KBM-7 (cell line): ENCODE measurements at regions not wholly inside any gene's neighbourhood (a gene's known extent, or its start where the extent isn't known, plus 50 kb on each side); places are given as distances from the start of the nearest gene placed in this dataset.
A peak's percentile ranks its signal among the peaks of the same experiment; 100 is the strongest.

Experiments
- DNase-seq: peaks from one replicate; pipeline ENCODE4 v3.0.0-alpha.2; 2015
- in situ Hi-C: fragments of 300-500 bp; cut with MboI; formaldehyde crosslinking; loops from 2 replicates; pipeline ENCODE4 v1.14.3; 2020; ENCODE audit warnings: low sequenced_read_pairs, low pct_unique_long_range_greater_than_20kb, mixed read lengths

DNA sequence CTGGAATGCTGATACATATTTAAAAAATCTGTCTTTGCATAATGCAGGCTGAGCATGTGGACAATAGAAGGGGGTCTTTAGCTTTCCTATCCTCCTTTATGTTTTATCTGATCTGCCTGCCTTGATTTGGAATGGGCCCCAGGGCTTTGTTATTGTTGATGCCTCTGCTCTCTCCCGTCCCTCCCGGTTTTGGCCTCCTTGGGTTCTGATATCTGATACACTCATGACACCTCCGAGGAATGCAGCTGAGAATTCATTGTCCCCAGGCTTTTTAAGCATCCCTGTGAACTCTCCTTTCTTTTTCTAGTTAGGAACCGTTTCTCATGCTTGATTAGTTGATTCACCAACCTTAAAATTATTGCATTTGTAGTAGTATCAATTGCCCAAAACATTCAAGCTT is 185.5 kb upstream of the RALGAPA2 start:
- in situ Hi-C loops: no loop called here
- DNase-seq: no peak

DNA sequence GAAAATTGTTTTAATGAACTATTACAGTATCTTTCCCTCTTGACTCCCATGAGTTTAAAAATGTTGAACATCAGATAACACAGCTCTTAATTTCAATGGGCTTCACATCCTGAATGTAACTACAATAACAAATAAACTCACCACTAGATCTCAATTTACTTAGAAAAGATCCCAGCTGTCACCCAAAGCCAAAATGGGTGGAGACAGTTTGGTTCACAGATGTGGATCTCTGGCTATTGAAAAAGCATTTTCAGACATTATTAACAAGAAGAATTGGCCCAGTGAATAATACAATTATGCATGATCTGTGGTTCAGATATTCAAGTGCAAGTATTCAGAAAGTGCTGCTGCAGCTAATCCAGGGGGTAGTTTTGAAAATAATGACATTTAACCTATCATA is 184.7 kb upstream of the RALGAPA2 start:
- DNase-seq: no peak
- in situ Hi-C loops: no loop called here

GRCh38 chr20:20896606-20897005 is 184.2 kb upstream of the RALGAPA2 start:
- in situ Hi-C loops: no loop called here
- DNase-seq: no peak

GRCh38 chr20:20895537-20895936 is 183.1 kb upstream of the RALGAPA2 start:
- in situ Hi-C loops: no loop called here
- no peak for DNase-seq

DNA sequence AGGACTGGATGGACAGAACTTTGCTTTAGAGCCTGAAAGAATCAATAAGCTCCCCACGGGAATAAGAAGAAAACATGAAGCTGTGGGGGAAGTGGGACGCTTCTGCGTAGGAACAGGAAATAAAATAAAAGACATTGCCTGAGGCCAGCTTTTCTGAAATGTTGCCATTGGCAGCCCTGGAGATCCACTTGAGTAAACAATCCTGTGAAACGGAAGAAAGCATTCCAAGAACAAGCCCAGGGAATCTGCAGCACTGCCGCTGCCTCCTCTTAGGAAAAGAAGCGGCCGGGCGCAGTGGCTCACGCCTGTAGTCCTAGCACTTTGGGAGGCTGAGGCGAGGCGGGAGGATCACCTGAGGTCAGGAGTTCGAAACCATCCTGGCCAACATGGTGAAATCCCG is 182.3 kb upstream of the RALGAPA2 start:
- DNase-seq: no peak
- in situ Hi-C loops: no loop called here

- DNase-seq: no peak
Observed at GRCh38 chr20:20894280-20894679, 181.8 kb upstream of the RALGAPA2 start.

GRCh38 chr20:20892328-20892727 is 179.9 kb upstream of the RALGAPA2 start:
- no peak for DNase-seq
- in situ Hi-C loops: no loop called here

More at GRCh38 chr20:20894280-20894679, 181.8 kb upstream of the RALGAPA2 start:
- in situ Hi-C loops: no loop called here

DNA sequence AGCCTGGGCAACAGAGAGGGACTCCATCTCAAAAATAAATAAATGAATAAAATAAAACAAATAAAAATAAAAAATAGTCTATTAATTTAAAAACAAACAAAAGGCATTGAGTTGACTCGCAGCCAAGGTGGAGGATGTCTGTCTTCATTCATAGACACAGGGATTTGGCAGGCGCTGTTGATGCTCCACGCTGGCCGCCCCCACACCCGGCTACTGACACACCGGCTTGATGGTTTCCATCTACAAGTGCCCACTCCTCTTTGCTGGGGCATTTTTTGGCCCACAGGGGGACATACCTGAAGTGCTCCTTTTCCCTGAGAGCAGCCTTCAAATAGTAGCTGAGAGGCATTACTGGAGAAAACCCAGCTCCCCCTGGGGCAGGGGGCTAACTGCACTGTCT is 178.3 kb upstream of the RALGAPA2 start:
- in situ Hi-C loops: no loop called here
- DNase-seq: no peak

GRCh38 chr20:20888936-20889335 is 176.5 kb upstream of the RALGAPA2 start:
- in situ Hi-C loops: no loop called here
- DNase-seq: no peak

- in situ Hi-C loops: no loop called here
- DNase-seq: no peak
Observed at GRCh38 chr20:20888266-20888656, 175.8 kb upstream of the RALGAPA2 start.

DNA sequence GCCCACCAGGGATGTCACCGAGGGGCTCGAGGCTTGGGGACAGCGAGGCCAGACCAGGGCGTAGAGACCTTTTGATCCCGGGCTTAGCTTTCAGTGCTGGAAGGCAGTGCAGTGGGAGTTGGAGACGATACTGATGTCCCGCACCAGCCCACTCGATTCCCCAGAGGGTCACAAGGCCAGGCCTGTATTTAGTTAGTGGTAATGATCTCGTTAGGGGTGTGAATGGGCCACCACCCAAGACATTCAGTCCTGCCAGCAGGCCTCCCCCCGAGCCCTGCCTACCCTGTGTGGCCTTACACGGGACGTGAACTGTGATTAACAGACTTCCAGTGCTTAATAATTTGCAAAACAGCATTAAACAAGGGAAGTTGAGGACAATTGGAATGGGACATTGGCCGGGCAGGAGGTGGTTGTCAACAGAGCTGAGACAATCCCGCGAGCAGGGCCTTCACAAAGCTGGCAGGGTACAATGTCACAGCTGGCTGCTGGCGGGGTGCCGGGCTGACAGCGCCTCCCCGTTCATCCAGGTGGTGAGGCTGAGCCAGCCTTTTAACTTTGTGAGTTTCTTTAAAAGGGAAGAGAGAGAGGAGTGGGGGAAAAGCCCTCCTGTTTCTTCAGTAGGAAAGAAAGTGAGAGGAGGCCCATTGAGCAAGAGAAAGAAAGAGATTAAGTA is 175.3 kb upstream of the RALGAPA2 start:
- DNase-seq: no peak
- in situ Hi-C loops: no loop called here

- in situ Hi-C loops: no loop called here
- DNase-seq: no peak
Observed at GRCh38 chr20:20881808-20882207, 169.4 kb upstream of the RALGAPA2 start.

GRCh38 chr20:20877079-20877478 is 164.6 kb upstream of the RALGAPA2 start:
- no peak for DNase-seq
- in situ Hi-C loops: no loop called here

DNA sequence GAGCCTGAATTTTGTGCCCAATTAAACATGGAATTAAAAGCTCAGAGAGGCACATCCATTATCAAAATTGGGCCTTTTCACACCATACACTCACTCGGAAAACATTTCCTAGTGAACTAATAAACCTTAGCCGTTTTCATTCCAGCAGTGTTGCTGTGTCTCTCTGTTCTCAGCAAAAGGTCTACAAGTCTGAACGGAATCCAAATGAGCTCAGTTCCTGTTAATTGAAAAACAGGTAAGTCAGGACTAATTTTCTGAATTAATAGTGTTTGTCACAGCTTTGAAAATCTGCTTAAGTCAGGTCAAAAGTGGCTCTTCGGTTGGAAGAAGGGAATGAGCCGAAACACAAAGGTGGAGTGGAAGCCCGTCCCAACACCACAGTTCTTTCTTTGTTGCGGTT is 163.3 kb upstream of the RALGAPA2 start:
- in situ Hi-C loops: no loop called here
- DNase-seq: no peak

- in situ Hi-C loops: loop anchor here (25.0 kb wide), 1 partner anchor 365 kb away; no protein-coding TSS in a partner anchor
- no peak for DNase-seq
Observed at GRCh38 chr20:20872428-20872827, 160.0 kb upstream of the RALGAPA2 start.

DNA sequence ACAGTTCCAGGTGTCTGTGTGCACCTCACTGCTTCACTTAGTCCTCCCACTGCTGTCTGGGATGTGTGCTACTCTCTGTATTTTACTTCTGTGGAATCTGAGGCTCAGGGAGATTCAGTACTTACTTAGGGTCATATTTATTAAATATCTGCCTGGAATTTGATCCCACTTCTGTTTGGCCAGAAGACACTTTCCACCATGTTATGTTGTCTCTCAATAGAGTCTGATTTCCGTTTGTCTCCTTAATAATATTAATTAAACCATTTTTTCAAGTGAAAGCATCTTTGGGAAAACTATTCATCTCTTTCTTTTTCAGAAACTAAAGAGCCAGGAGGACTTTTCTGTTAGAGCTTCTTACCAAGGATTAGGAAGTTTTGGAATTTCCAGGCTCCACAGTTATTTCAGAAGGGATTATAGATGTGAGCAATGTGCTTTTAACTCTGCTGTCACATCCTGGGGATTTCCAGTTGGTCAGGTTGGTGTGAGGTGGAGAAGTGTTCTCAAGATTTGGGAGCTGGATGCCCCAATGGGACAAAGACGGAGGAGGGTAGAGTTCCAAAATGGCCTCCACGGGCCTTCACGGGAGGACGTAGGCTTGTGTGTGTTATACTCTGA is 156.8 kb upstream of the RALGAPA2 start:
- DNase-seq: no peak
- in situ Hi-C loops: loop anchor here (25.0 kb wide), 1 partner anchor 368 kb away; no protein-coding TSS in a partner anchor

DNA sequence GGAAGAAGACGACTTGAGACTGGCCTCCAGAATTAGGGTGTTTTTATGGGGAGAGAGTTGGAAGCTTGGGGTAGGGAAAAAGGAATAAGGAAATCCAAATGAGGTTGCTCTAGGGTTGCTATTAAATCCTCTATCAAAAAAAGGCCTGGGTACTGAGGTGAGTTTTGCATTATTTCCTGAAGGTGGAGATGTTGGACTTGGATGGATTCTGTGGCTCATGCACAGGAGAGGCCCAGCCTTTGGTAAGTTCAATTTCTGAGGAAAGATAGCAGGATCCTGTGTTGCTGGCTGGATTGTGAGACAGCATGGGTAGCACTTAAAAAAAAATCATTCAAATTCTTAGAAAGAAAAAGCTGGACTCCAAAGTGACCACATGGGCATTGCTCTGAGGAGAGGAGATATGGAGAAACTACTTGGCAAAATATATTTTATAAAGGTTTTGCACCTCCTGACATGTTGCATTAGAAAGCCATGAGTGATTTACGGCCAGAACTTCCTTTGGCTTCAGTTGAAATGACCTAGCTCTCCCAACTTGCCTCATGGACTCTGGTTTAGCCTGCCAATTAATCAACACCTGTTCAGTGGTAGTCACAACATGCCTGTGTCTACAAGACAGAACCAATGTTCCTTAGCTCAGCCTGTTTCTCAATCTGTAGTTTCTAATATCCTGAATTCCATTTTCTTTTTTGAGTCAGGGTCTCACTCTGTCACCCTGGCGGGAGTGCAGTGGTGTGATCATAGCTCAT is 152.1 kb upstream of the RALGAPA2 start:
- peak; percentile 24 for DNase-seq
- in situ Hi-C loops: loop anchor here (25.0 kb wide), 1 partner anchor 373 kb away; no protein-coding TSS in a partner anchor

- in situ Hi-C loops: loop anchor here (25.0 kb wide), 1 partner anchor 377 kb away; no protein-coding TSS in a partner anchor
- DNase-seq: peak; percentile 87
Observed at GRCh38 chr20:20860078-20860806, 147.8 kb upstream of the RALGAPA2 start.

- no peak for DNase-seq
- in situ Hi-C loops: loop anchor here (25.0 kb wide), 1 partner anchor 378 kb away; no protein-coding TSS in a partner anchor
Observed at GRCh38 chr20:20859510-20859909, 147.1 kb upstream of the RALGAPA2 start.
